Thoracic aorta (tissue), 2 donors: ENCODE measurements at regions not wholly inside any gene's neighbourhood (a gene's known extent, or its start where the extent isn't known, plus 50 kb on each side); places are given as distances from the start of the nearest gene placed in this dataset.

Source experiments
- ATAC-seq: fragments of 150-250 bp; one replicate; pipeline ENCODE4 v1.8.0; 2017; ENCODE audit warnings: low read depth; ENCODE audit not compliant: insufficient number of reproducible peaks, low FRiP score
- DNase-seq: peaks from one replicate; pipeline ENCODE4 v3.0.0-alpha.2; 2020; ENCODE audit warnings: low spot score
- H3K27ac ChIP-seq, 2 donors: fragments of 200-600 bp; sonication (generic); 1 replicate in 1 of 2; 2 replicates in 1 of 2; pipeline ENCODE4 v1.5.1; 2016; ENCODE audit warnings: mild to moderate bottlenecking in 2 of 2, moderate library complexity in 2 of 2
- H3K27me3 ChIP-seq: fragments of 200-600 bp; sonication (generic); replicated peaks from 2 replicates; pipeline ENCODE4 v1.6.0; 2016; ENCODE audit warnings: mild to moderate bottlenecking; ENCODE audit not compliant: insufficient read depth
- H3K36me3 ChIP-seq: fragments of 200-600 bp; sonication (generic); one replicate; pipeline ENCODE4 v1.5.1; 2016
- H3K4me1 ChIP-seq, 2 donors: fragments of 200-600 bp; sonication (generic); 1 replicate in 1 of 2; 2 replicates in 1 of 2; pipeline versions ENCODE4 v1.5.1 to v1.6.0; 2016; ENCODE audit warnings: low read depth in 2 of 2, mild to moderate bottlenecking in 1 of 2; ENCODE audit not compliant: control insufficient read depth in 1 of 2
- H3K4me3 ChIP-seq: fragments of 200-600 bp; sonication (generic); 2 replicates; pipeline ENCODE4 v1.5.1; 2016; ENCODE audit warnings: mild to moderate bottlenecking
- H3K9me3 ChIP-seq: fragments of 200-600 bp; sonication (generic); 2 replicates; pipeline ENCODE4 v1.5.1; 2016
- CTCF ChIP-seq: fragments of 200-600 bp; sonication (generic); IDR thresholded peaks from one replicate; pipeline ENCODE4 v1.5.1; 2019; ENCODE audit warnings: antibody characterized with exemption

GRCh38 chr10:128476368-128476725, 350.1 kb upstream of the MKI67 start:
- DNase-seq = no peak
- no peak for ATAC-seq
- no peaks in the 10 kb centered on the region for H3K9me3 ChIP-seq
- H3K36me3 ChIP-seq = no peaks in the 10 kb centered on the region
- no peak overlapping the region for H3K4me3 ChIP-seq
- no peaks in the 10 kb centered on the region for H3K4me1 ChIP-seq
- no peak for TF ChIP-seq CTCF
- H3K27me3 ChIP-seq = no peaks in the 10 kb centered on the region
- H3K27ac ChIP-seq = no peak overlapping the region

- H3K27ac ChIP-seq = no peak overlapping the region
- H3K4me1 ChIP-seq = no peaks in the 10 kb centered on the region
- ATAC-seq = no peak
- no peaks in the 10 kb centered on the region for H3K36me3 ChIP-seq
- no peaks in the 10 kb centered on the region for H3K27me3 ChIP-seq
- no peaks in the 10 kb centered on the region for H3K9me3 ChIP-seq
- TF ChIP-seq CTCF = no peak
- no peak for DNase-seq
- H3K4me3 ChIP-seq = no peak overlapping the region
Observed at GRCh38 chr10:128476845-128477244, 350.6 kb upstream of the MKI67 start.

- no peaks in the 10 kb centered on the region for H3K9me3 ChIP-seq
- no peaks in the 10 kb centered on the region for H3K36me3 ChIP-seq
- DNase-seq (no peak), ATAC-seq (no peak)
- no peak overlapping the region for H3K27ac ChIP-seq
- no peaks in the 10 kb centered on the region for H3K4me1 ChIP-seq
- H3K4me3 ChIP-seq = no peak overlapping the region
- TF ChIP-seq CTCF = no peak
- H3K27me3 ChIP-seq = no peaks in the 10 kb centered on the region
Observed at GRCh38 chr10:128480601-128481000, 354.4 kb upstream of the MKI67 start.

DNA sequence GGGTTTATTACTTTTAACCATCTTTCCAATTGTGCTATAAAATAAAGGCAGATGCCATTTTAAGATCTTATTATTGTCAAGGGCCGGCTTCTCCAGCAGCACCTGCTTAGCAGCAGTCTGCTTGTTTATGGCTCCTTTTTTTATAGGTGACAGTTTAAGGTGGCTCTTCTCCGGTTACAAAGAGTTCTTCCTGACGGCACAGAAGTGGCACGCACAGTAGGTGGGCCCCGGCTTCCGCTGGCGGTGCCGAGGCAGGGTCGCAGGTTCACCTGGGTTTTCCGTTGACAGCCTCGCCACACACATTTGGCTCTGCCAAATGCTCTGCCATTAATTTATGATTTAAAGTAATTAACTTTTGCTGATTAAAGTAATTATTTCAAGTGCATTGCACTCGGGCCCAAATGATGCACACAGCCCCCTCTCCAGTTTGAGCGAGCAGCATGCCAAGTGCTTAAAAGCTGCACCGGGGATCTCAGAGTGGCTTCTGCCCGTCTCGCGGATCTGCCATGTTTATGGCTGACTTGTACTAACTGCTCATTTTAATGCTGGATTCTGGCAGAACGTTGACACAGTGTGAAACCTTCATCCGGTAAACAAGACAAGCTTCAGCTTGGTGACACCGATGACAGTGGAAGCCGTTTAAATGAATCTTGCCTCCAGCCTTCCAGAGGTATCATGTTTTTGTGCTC, 355.1 kb upstream of the MKI67 start:
- H3K36me3 ChIP-seq = no peaks in the 10 kb centered on the region
- no peak overlapping the region for H3K27ac ChIP-seq
- H3K4me3 ChIP-seq = no peak overlapping the region
- ATAC-seq = no peak
- no peak for TF ChIP-seq CTCF
- no peaks in the 10 kb centered on the region for H3K4me1 ChIP-seq
- no peaks in the 10 kb centered on the region for H3K27me3 ChIP-seq
- DNase-seq = no peak
- H3K9me3 ChIP-seq = no peaks in the 10 kb centered on the region

DNA sequence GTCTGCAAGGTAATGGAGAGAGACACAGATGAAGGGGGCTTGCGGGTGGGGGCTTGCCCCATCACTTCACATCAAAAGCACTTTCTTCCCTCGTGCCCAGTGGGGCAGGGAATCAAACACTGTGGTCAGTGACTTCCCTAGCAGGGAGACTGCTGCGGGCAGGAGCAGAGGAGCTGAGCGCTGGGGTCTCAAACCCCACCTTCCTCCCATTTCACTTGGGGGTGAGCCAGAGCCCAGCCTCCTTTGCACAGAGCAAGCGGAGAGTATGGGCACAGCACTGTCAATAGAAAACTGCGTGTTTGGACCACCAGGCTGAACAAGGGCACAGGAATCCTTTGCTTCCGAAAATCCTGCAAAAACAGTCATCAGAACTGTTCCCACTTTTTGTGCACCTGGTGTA, 355.8 kb upstream of the MKI67 start:
- Histone ChIP-seq H3K4me3 (no peak overlapping the region), H3K27ac (no peak overlapping the region), H3K9me3 (no peaks in the 10 kb centered on the region), H3K4me1 (no peaks in the 10 kb centered on the region), H3K36me3 (no peaks in the 10 kb centered on the region), H3K27me3 (no peaks in the 10 kb centered on the region)
- no peak for ATAC-seq
- no peak for TF ChIP-seq CTCF
- no peak for DNase-seq
